Lower leg skin (tissue), 4 donors: ENCODE measurements at regions not wholly inside any gene's neighbourhood (a gene's known extent, or its start where the extent isn't known, plus 50 kb on each side); places are given as distances from the start of the nearest gene placed in this dataset.

Source experiments
- DNase-seq, 2 donors: peaks; one replicate each; pipeline ENCODE4 v3.0.0-alpha.2; 2019; ENCODE audit warnings: low spot score in 2 of 2
- H3K4me3 ChIP-seq: fragments of 200-600 bp; sonication (generic); 2 replicates; pipeline ENCODE4 v1.5.1; 2017; ENCODE audit warnings: mild to moderate bottlenecking, low read depth; ENCODE audit not compliant: poor library complexity, severe bottlenecking
- CTCF ChIP-seq, 3 donors: fragments of 450-650 bp; IDR thresholded peaks; one replicate each; pipeline ENCODE4 v1.5.1; 2016; ENCODE audit warnings: antibody characterized with exemption in 3 of 3, mild to moderate bottlenecking in 3 of 3, moderate library complexity in 2 of 3
- POLR2A ChIP-seq, 2 donors: fragments of 450-650 bp; IDR thresholded peaks; one replicate each; pipeline ENCODE4 v1.6.1; 2016 to 2017; ENCODE audit warnings: antibody characterized with exemption in 2 of 2, mild to moderate bottlenecking in 1 of 2, moderate library complexity in 1 of 2
- WGBS, 2 donors: methylation state at CpG; one replicate each; pipeline ENCODE4 v1.1.5; 2018; 5-methylcytosine and 5-hydroxymethylcytosine counted together
- intact Hi-C: fragments of 100-400 bp; cut with DNase I; formaldehyde crosslinking; loops from one replicate; pipeline ENCODE4 v1.15.0; 2023; ENCODE audit warnings: low total_unique reads

GRCh38 chr13:73293913-73294523 lies 235.2 kb downstream of the KLF5 start:
- no peak overlapping the region for H3K4me3 ChIP-seq
- no peak for DNase-seq
- no peak for TF ChIP-seq POLR2A (IDR thresholded peaks at IDR 0.05)
- TF ChIP-seq CTCF (IDR thresholded peaks at IDR 0.05), result no peak
- 80 to 88% methylated on average over 6 of the region's 6 CpGs for WGBS, 2 donors
- intact Hi-C loops, result no loop called here

- 56 to 58% methylated on average over 1 of the region's 1 CpG for WGBS, 2 donors
- TF ChIP-seq CTCF (IDR thresholded peaks at IDR 0.05) (no peak), POLR2A (IDR thresholded peaks at IDR 0.05) (no peak)
- intact Hi-C loops, result no loop called here
- no peak for DNase-seq
- no peak overlapping the region for H3K4me3 ChIP-seq
Observed at GRCh38 chr13:73292127-73292526, 233.3 kb downstream of the KLF5 start.

- intact Hi-C loops, result no loop called here
- TF ChIP-seq POLR2A (IDR thresholded peaks at IDR 0.05) (no peak), CTCF (IDR thresholded peaks at IDR 0.05) (no peak)
- WGBS, 2 donors, result 40 to 54% methylated on average over 4 of the region's 4 CpGs
- no peak overlapping the region for H3K4me3 ChIP-seq
- DNase-seq, result peak in 1 of 2 donors; percentile 65
Observed at GRCh38 chr13:73290844-73291243, 232.0 kb downstream of the KLF5 start.

- DNase-seq, result no peak
- no peak for TF ChIP-seq CTCF (IDR thresholded peaks at IDR 0.05)
- no peak for TF ChIP-seq POLR2A (IDR thresholded peaks at IDR 0.05)
- H3K4me3 ChIP-seq, result no peak overlapping the region
- intact Hi-C loops, result no loop called here
- WGBS, 2 donors, result 74 to 77% methylated on average over 6 of the region's 6 CpGs
Observed at GRCh38 chr13:73288596-73288995, 229.8 kb downstream of the KLF5 start.

- H3K4me3 ChIP-seq, result no peak overlapping the region
- 88 to 90% methylated on average over 3 of the region's 3 CpGs for WGBS, 2 donors
- DNase-seq, result no peak
- TF ChIP-seq POLR2A (IDR thresholded peaks at IDR 0.05), result no peak
- no peak for TF ChIP-seq CTCF (IDR thresholded peaks at IDR 0.05)
- intact Hi-C loops, result no loop called here
Observed at GRCh38 chr13:73287831-73288230, 229.0 kb downstream of the KLF5 start.
